Endothelial cell of umbilical vein (primary cell): ENCODE measurements at regions not wholly inside any gene's neighbourhood (a gene's known extent, or its start where the extent isn't known, plus 50 kb on each side); places are given as distances from the start of the nearest gene placed in this dataset.

Source experiments
- BruUV-seq: library from RNA; stranded (reverse); fragments of 400-500 nt; replicated peaks from 2 replicates; lab custom pipeline; 2021; lab: Mats Ljungman, UMichigan
- CTCF ChIA-PET: fragments of 300-600, 350-600 bp; sonication (Branson Sonifier 250); formaldehyde crosslinking; loops from one replicate; lab custom pipeline; 2021; ENCODE audit warnings: antibody characterized with exemption, inconsistent platforms; lab: Charles Lee
- POLR2A ChIA-PET: fragments of 300-600, 350-600 bp; sonication (Branson Sonifier 250); formaldehyde crosslinking; loops from one replicate; lab custom pipeline; 2021; ENCODE audit warnings: antibody characterized with exemption, inconsistent platforms; lab: Charles Lee
- DNase-seq: peaks from one replicate; pipeline ENCODE4 v3.0.0-alpha.2; 2011; ENCODE audit warnings: low read depth, low spot score
- FAIRE-seq: peaks from 2 replicates; lab custom pipeline; 2011; peaks lifted over from hg19 to GRCh38; lab: Jason Lieb, UNC
- H2AFZ ChIP-seq: 2 replicates; pipeline ENCODE4 v1.6.0; 2012; ENCODE audit warnings: low read depth, low read length, control low read depth, inconsistent platforms
- H3K27ac ChIP-seq: 2 replicates; pipeline ENCODE4 v1.5.1; 2011; ENCODE audit warnings: low read depth, mild to moderate bottlenecking, control low read depth, low read length, moderate library complexity; ENCODE audit not compliant: insufficient read depth
- H3K27me3 ChIP-seq, 2 experiments: 2 replicates each; pipeline versions ENCODE4 v1.6.0 to v1.6.1; 2011; ENCODE audit warnings: low read length in 2 of 2, mixed read lengths in 1 of 2; ENCODE audit not compliant: control insufficient read depth in 2 of 2, insufficient read depth in 2 of 2
- H3K36me3 ChIP-seq, 2 experiments: 2 replicates in 1 of 2; 3 replicates in 1 of 2; pipeline ENCODE4 v1.5.1; 2011; ENCODE audit warnings: low read length in 2 of 2, mild to moderate bottlenecking in 1 of 2, moderate library complexity in 1 of 2; ENCODE audit not compliant: control insufficient read depth in 2 of 2, insufficient read depth in 2 of 2; ENCODE audit errors: extremely low read depth in 1 of 2
- H3K4me1 ChIP-seq: 3 replicates; pipeline ENCODE4 v1.5.1; 2011; ENCODE audit warnings: mild to moderate bottlenecking, low read length; ENCODE audit not compliant: control insufficient read depth, insufficient read depth; ENCODE audit errors: extremely low read depth
- H3K4me2 ChIP-seq: 2 replicates; pipeline ENCODE4 v1.6.1; 2011; ENCODE audit warnings: low read length, control low read depth, mixed read lengths; ENCODE audit not compliant: insufficient read depth
- H3K4me3 ChIP-seq, 3 experiments: fragments of 200-600 bp in 1 of 3; sonication (generic), shearing (Covaris generic) in 1 of 3; replicated peaks in 1 of 3; 2 replicates each; pipeline ENCODE4 v1.5.1; 2011 to 2016; ENCODE audit warnings: control low read depth in 3 of 3, low read length in 3 of 3, mild to moderate bottlenecking in 2 of 3, inconsistent platforms in 1 of 3, low read depth in 1 of 3, moderate library complexity in 1 of 3; ENCODE audit not compliant: insufficient read depth in 1 of 3
- H3K79me2 ChIP-seq: 2 replicates; pipeline ENCODE4 v1.6.0; 2012; ENCODE audit warnings: low read length, inconsistent platforms; ENCODE audit not compliant: control insufficient read depth, insufficient read depth
- H3K9ac ChIP-seq: replicated peaks from 2 replicates; pipeline ENCODE3; 2011; ENCODE audit warnings: low read length, control low read depth; ENCODE audit not compliant: insufficient read depth; ENCODE audit errors: extremely low read depth
- H3K9me1 ChIP-seq: replicated peaks from 3 replicates; pipeline ENCODE4 v1.6.0; 2011; ENCODE audit warnings: mild to moderate bottlenecking, low read length; ENCODE audit not compliant: control insufficient read depth, insufficient read depth; ENCODE audit errors: extremely low read depth
- H3K9me3 ChIP-seq: replicated peaks from 2 replicates; pipeline ENCODE4 v1.5.1; 2012; ENCODE audit warnings: low read length, inconsistent platforms; ENCODE audit not compliant: control insufficient read depth, insufficient read depth
- H4K20me1 ChIP-seq: replicated peaks from 2 replicates; pipeline ENCODE3; 2011; ENCODE audit warnings: mild to moderate bottlenecking, low read length; ENCODE audit not compliant: control insufficient read depth, insufficient read depth; ENCODE audit errors: extremely low read depth
- CTCF ChIP-seq, 2 donors: IDR thresholded peaks; 1 replicate in 1 of 2; 2 replicates in 1 of 2; pipeline ENCODE4 v1.5.1; 2011; ENCODE audit warnings: low read length in 2 of 2, mild to moderate bottlenecking in 2 of 2, moderate library complexity in 2 of 2, control low read depth in 1 of 2, inconsistent platforms in 1 of 2, low read depth in 1 of 2; ENCODE audit not compliant: insufficient read depth in 1 of 2; ENCODE audit errors: extremely low read depth in 1 of 2
- EZH2 ChIP-seq: IDR thresholded peaks from 2 replicates; pipeline ENCODE4 v1.6.1; 2012; ENCODE audit warnings: borderline replicate concordance, low read depth, mild to moderate bottlenecking, moderate library complexity, low read length, inconsistent platforms; ENCODE audit not compliant: severe bottlenecking
- FOS ChIP-seq: IDR thresholded peaks from 2 replicates; pipeline ENCODE4 v1.6.1; 2011; ENCODE audit warnings: mild to moderate bottlenecking, low read length, moderate library complexity, borderline replicate concordance; ENCODE audit not compliant: insufficient read depth
- GATA2 ChIP-seq: IDR thresholded peaks from 2 replicates; pipeline ENCODE4 v1.7.0; 2011; ENCODE audit warnings: low read depth, mild to moderate bottlenecking, moderate library complexity, mixed read lengths, low read length; ENCODE audit not compliant: insufficient read length, insufficient read depth
- JUN ChIP-seq: IDR thresholded peaks from 2 replicates; pipeline ENCODE4 v1.6.1; 2011; ENCODE audit warnings: borderline replicate concordance, low read depth; ENCODE audit not compliant: insufficient read length, insufficient read depth
- MAX ChIP-seq: IDR thresholded peaks from 2 replicates; pipeline ENCODE4 v1.6.1; 2011; ENCODE audit not compliant: insufficient read depth, insufficient read length
- MYC ChIP-seq: IDR thresholded peaks from one replicate; pipeline ENCODE4 v1.6.1; 2011; ENCODE audit warnings: mild to moderate bottlenecking, low read depth, low read length
- POLR2A ChIP-seq: IDR thresholded peaks from 2 replicates; pipeline ENCODE4 v1.6.1; 2012; ENCODE audit warnings: low read depth, mild to moderate bottlenecking, control low read depth, low read length
- POLR2AphosphoS5 ChIP-seq: IDR thresholded peaks from 2 replicates; pipeline ENCODE4 v1.6.1; 2012; ENCODE audit warnings: low read depth, mild to moderate bottlenecking, control low read depth, low read length, moderate library complexity; ENCODE audit not compliant: insufficient read depth
- dilution Hi-C: fragments of 300-500 bp; cut with MboI; formaldehyde crosslinking; loops from one replicate; pipeline ENCODE4 v1.15.0; 2019; ENCODE audit warnings: low sequenced_read_pairs; ENCODE audit not compliant: extremely low pct_ligation_motif_present
- intact Hi-C: fragments of 100-400 bp; cut with micrococcal nuclease; formaldehyde crosslinking; loops from one replicate; pipeline ENCODE4 v1.10.0; 2022

- Histone ChIP-seq H3K27ac (no peak overlapping the region), H3K9ac (no peak overlapping the region), H3K9me1 (peaks cover 2% of the 10 kb centered on the region), H3K4me3 (no peak overlapping the region), H2AFZ (no peak overlapping the region), H3K36me3 (no peaks in the 10 kb centered on the region), H3K79me2 (no peaks in the 10 kb centered on the region), H3K4me2 (no peak overlapping the region), H3K4me1 (no peaks in the 10 kb centered on the region), H4K20me1 (no peaks in the 10 kb centered on the region), H3K27me3 (no peaks in the 10 kb centered on the region), H3K9me3 (no peaks in the 10 kb centered on the region)
- FAIRE-seq (no peak), DNase-seq (no peak)
- TF ChIP-seq POLR2AphosphoS5 (no peak), MYC (no peak), FOS (no peak), EZH2 (no peak), GATA2 (no peak), MAX (no peak), CTCF (IDR thresholded peaks at IDR 0.05; ENCODE audit: extremely low read depth in 1 of 2, insufficient read depth in 1 of 2, low read depth in 1 of 2, low read length in 2 of 2) (no peak), POLR2A (no peak), JUN (no peak)
- dilution Hi-C loops, result no loop called here
- ChIA-PET POLR2A (no interaction called here), CTCF (no interaction called here)
- BruUV-seq, result no TSS peak
- intact Hi-C loops, result no loop called here
These were observed 224.4 kb upstream of the POU2AF2 start for GRCh38 chr11:111021131-111021530.
